HL-60 (cell line): ENCODE measurements at regions not wholly inside any gene's neighbourhood (a gene's known extent, or its start where the extent isn't known, plus 50 kb on each side); places are given as distances from the start of the nearest gene placed in this dataset.

Source experiments
- DNase-seq, 2 experiments: peaks; one replicate each; pipeline ENCODE4 v3.0.0-alpha.2; 2010 to 2020; ENCODE audit warnings: low read depth in 1 of 2, low spot score in 1 of 2
- H3K27ac ChIP-seq: fragments of 250-450 bp; sonication (Bioruptor Pico); replicated peaks from 2 replicates; pipeline ENCODE4 v1.5.1; 2020; ENCODE audit warnings: mild to moderate bottlenecking, moderate library complexity
- H3K27me3 ChIP-seq: fragments of 250-450 bp; sonication (Bioruptor Pico); 2 replicates; pipeline ENCODE4 v1.5.1; 2021; ENCODE audit warnings: mild to moderate bottlenecking, moderate library complexity; ENCODE audit not compliant: insufficient read depth, poor library complexity, severe bottlenecking
- H3K4me3 ChIP-seq: replicated peaks from 2 replicates; pipeline ENCODE4 v1.5.1; 2011; ENCODE audit warnings: mild to moderate bottlenecking, control low read depth, low read length; ENCODE audit not compliant: insufficient read depth
- CTCF ChIP-seq: IDR thresholded peaks from one replicate; pipeline ENCODE4 v1.5.1; 2011; ENCODE audit warnings: low read length, control low read depth, inconsistent platforms; ENCODE audit not compliant: insufficient read depth
- GABPA ChIP-seq: IDR thresholded peaks from 2 replicates; pipeline ENCODE4 v1.6.1; 2012; ENCODE audit warnings: low read depth
- POLR2AphosphoS5 ChIP-seq: IDR thresholded peaks from 2 replicates; pipeline ENCODE4 v1.6.1; 2012; ENCODE audit warnings: low read depth
- REST ChIP-seq: IDR thresholded peaks from 2 replicates; pipeline ENCODE4 v1.6.1; 2012; ENCODE audit warnings: low read depth; ENCODE audit not compliant: insufficient replicate concordance
- SPI1 ChIP-seq: IDR thresholded peaks from 2 replicates; pipeline ENCODE4 v1.6.1; 2012; ENCODE audit warnings: low read depth, mild to moderate bottlenecking, borderline replicate concordance

- no peaks in the 10 kb centered on the region for H3K27me3 ChIP-seq
- H3K27ac ChIP-seq = no peak overlapping the region
- H3K4me3 ChIP-seq = no peak overlapping the region
- DNase-seq = no peak
- no peak for TF ChIP-seq REST
- TF ChIP-seq GABPA = no peak
- TF ChIP-seq SPI1 = no peak
- TF ChIP-seq CTCF = no peak
- TF ChIP-seq POLR2AphosphoS5 = no peak
Measured at GRCh38 chr3:174667386-174667785, 191.7 kb upstream of the NAALADL2 start.

- DNase-seq = no peak
- H3K4me3 ChIP-seq = no peak overlapping the region
- no peaks in the 10 kb centered on the region for H3K27me3 ChIP-seq
- TF ChIP-seq CTCF (no peak), POLR2AphosphoS5 (no peak), GABPA (no peak), SPI1 (no peak), REST (no peak)
- no peak overlapping the region for H3K27ac ChIP-seq
Measured at GRCh38 chr3:174675406-174675805, 183.7 kb upstream of the NAALADL2 start.

- TF ChIP-seq CTCF (no peak), REST (no peak), GABPA (no peak), POLR2AphosphoS5 (no peak)
- H3K27me3 ChIP-seq = no peaks in the 10 kb centered on the region
- DNase-seq = no peak
- no peak overlapping the region for H3K4me3 ChIP-seq
- no peak overlapping the region for H3K27ac ChIP-seq
Measured at GRCh38 chr3:174681784-174682183, 177.3 kb upstream of the NAALADL2 start.
